ENCODE measurements at regions not wholly inside any gene's neighbourhood (a gene's known extent, or its start where the extent isn't known, plus 50 kb on each side); places are given as distances from the start of the nearest gene placed in this dataset.

- no peak for TF ChIP-seq CTCF (IDR thresholded peaks at IDR 0.05)
Measured at GRCh38 chr3:30306896-30307295, 299.5 kb upstream of the TGFBR2 start.

DNA sequence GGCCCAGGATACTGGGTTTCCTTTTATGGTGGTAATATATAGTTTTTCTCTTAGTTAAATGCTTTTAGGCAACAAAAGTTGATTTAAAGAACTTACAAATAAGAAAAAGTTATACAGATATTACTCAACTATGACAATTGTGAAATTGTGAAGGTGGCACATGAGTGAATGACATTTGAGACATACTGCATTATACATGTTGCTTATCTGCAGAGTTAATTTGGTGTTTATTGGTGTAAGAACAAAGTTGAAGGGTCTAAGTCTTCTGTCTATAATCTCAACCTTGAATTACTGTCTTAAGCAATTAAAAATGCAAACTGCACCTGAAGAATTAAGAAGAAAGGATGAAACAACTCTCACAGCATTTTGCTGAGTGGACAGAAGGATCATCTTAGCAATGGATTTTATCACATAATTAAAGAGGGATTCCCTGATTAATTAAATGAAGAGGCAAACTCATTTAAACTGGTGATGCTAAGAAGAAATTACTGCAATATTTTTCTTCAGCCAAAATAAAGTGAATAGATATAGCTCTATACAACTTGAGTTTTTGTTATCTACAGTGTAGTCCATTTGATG is 298.9 kb upstream of the TGFBR2 start:
- TF ChIP-seq CTCF (IDR thresholded peaks at IDR 0.05) = no peak
- peak overlapping the region; percentile 60 to 67 for H3K27ac ChIP-seq
- no peak for DNase-seq
- intact Hi-C loops (cut with DNase I; ENCODE audit: low total_unique reads) = no loop called here
- no peaks in the 10 kb centered on the region for H3K27me3 ChIP-seq
- no peaks in the 10 kb centered on the region for H3K9me3 ChIP-seq
- peaks cover 0 to 25% (median 12%) of the 10 kb centered on the region in 4 donors for H3K4me1 ChIP-seq
- H3K36me3 ChIP-seq = no peaks in the 10 kb centered on the region
- no peak overlapping the region for H3K4me3 ChIP-seq

More at GRCh38 chr3:30306896-30307295, 299.5 kb upstream of the TGFBR2 start:
- Histone ChIP-seq H3K27ac (peak overlapping the region in 1 of 2 donors; percentile 60), H3K4me1 (peaks cover 0 to 25% (median 12%) of the 10 kb centered on the region in 4 donors), H3K9me3 (no peaks in the 10 kb centered on the region), H3K36me3 (no peaks in the 10 kb centered on the region), H3K4me3 (no peak overlapping the region), H3K27me3 (no peaks in the 10 kb centered on the region)
- DNase-seq = no peak
- intact Hi-C loops (cut with DNase I; ENCODE audit: low total_unique reads) = no loop called here

GRCh38 chr3:30308131-30308530 is 298.3 kb upstream of the TGFBR2 start:
- no peak for TF ChIP-seq CTCF (IDR thresholded peaks at IDR 0.05)
- Histone ChIP-seq H3K4me1 (peaks cover 0 to 25% (median 12%) of the 10 kb centered on the region in 4 donors), H3K27me3 (no peaks in the 10 kb centered on the region), H3K4me3 (no peak overlapping the region), H3K9me3 (no peaks in the 10 kb centered on the region), H3K27ac (peak overlapping the region; percentile 60 to 67), H3K36me3 (no peaks in the 10 kb centered on the region)
- intact Hi-C loops (cut with DNase I; ENCODE audit: low total_unique reads) = no loop called here
- DNase-seq = no peak

DNA sequence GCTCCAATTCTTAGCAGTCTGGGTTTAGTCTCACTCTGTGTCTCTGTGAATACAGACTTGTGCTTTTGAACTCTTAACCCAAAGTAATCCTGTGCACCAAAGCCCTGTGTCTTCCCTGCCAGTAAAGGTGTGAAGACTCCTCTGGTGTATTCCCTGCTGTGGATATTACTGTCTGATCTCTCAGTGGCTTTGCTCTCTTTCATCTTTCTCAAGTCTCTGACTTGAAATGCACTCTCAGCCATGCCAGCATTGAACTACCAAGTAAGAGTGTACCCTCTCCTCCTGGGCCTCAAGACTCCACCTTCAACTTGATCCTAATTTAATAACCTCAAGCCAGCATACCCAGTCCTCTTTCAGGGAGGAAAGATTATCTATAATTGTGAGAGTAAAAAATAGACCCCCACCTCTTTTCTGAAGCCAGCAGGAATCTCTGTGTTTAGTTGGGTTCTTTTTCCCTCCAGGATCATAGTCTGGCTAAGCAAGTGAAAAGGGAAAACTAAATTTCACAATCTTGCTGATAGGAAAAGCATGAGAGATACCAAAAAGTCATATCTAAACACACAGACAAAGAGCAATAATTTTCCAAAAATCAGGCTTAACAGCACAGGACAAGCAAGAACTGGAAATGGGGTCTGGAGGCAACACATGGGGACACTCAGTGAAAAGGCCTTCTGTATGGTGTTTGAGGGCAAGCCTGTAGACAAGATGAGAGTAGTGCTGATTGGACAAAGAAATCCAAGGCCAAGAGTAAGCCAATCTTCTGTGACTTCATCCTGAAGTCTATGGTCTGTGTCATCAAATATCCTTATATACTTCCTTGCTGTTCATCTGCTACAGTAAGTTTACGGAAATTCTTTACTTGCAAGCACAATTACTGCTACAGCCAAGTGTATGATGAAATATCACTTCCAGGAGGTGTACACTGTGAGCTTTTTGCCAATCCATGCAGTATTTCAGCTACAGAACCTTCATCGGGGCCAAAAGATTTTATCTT is 296.1 kb upstream of the TGFBR2 start:
- no peaks in the 10 kb centered on the region for H3K27me3 ChIP-seq
- intact Hi-C loops (cut with DNase I; ENCODE audit: low total_unique reads) = no loop called here
- no peaks in the 10 kb centered on the region for H3K9me3 ChIP-seq
- peaks cover 0 to 32% (median 12%) of the 10 kb centered on the region in 4 donors for H3K4me1 ChIP-seq
- H3K36me3 ChIP-seq = no peaks in the 10 kb centered on the region
- no peak overlapping the region for H3K27ac ChIP-seq
- DNase-seq = no peak
- H3K4me3 ChIP-seq = no peak overlapping the region
- no peak for TF ChIP-seq CTCF (IDR thresholded peaks at IDR 0.05)

- H3K36me3 ChIP-seq = no peaks in the 10 kb centered on the region
- H3K4me3 ChIP-seq = no peak overlapping the region
- H3K27ac ChIP-seq = no peak overlapping the region
- no peak for DNase-seq
- no peaks in the 10 kb centered on the region for H3K9me3 ChIP-seq
- TF ChIP-seq CTCF (IDR thresholded peaks at IDR 0.05) = no peak
- no peaks in the 10 kb centered on the region for H3K27me3 ChIP-seq
- intact Hi-C loops (cut with DNase I; ENCODE audit: low total_unique reads) = no loop called here
- peaks cover 0 to 31% (median 12%) of the 10 kb centered on the region in 4 donors for H3K4me1 ChIP-seq
Measured at GRCh38 chr3:30311781-30312180, 294.6 kb upstream of the TGFBR2 start.

All from tibial artery (tissue), 4 donors.